Cardiac fibroblast (primary cell): ENCODE measurements at regions not wholly inside any gene's neighbourhood (a gene's known extent, or its start where the extent isn't known, plus 50 kb on each side); places are given as distances from the start of the nearest gene placed in this dataset.
A peak's percentile ranks its signal among the peaks of the same experiment; 100 is the strongest.

Source experiments
- DNase-seq, 2 donors: peaks; one replicate each; pipeline versions ENCODE4 v3.0.0 to v3.0.0-alpha.2; 2010; ENCODE audit warnings: low read depth in 2 of 2
- H3K4me3 ChIP-seq, 2 donors: replicated peaks in 1 of 2; 1 replicate in 1 of 2; 2 replicates in 1 of 2; pipeline ENCODE4 v1.5.1; 2011; ENCODE audit warnings: low read depth in 2 of 2, low read length in 2 of 2, mild to moderate bottlenecking in 2 of 2, moderate library complexity in 1 of 2
- CTCF ChIP-seq: IDR thresholded peaks from one replicate; pipeline ENCODE4 v1.5.1; 2011; ENCODE audit warnings: low read depth, mild to moderate bottlenecking, low read length, inconsistent platforms

DNA sequence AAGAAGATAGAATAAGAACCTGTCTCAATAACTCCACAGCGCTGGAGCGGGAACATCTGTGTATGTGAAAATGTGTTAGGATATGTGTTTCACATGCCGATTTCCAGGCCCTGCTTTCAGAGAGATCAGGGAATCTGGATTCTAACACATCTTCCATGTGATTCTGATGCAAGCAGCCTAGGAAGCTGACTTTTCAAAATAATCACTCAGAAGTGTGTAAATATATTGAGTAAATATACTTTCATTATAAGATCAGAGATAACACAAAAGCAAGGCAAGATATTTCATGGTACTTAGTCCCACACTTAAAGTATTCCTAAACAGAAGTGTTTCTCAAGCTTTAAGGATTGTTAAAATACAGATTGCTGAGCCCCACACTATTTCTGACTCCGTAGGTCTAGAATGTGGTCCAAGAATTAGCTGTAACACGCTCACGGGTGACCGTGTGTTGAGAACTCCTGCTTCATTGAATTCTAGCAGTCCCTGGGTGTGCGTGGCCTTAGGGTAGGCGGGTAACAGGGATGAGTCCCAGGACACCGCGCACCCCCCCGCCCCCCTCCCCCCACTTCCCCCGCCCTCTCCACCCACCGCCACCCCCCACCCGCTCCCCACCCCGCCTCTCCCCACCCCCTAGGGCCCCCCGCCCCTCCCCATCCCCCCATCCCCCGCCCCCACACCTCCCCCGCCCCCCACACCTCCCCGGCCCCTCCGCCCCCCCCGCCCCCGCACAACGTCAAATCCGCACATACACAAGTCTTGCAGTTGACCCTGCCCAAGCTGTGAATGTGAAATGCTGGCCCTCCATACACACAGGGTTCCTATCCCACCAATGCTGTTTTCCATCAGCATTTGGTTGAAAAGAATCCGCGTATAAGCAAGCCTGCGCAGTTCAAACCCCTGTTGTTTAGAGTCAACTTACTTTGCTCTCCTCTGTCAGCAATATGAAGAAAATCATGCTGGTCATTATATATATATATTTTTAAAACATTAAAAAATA is 94.2 kb upstream of the SLC39A10 start:
- peak in 1 of 2 donors; percentile 20 for DNase-seq
- no peak overlapping the region for H3K4me3 ChIP-seq
- no peak for TF ChIP-seq CTCF

- no peak for TF ChIP-seq CTCF
- DNase-seq = peak; percentile 88 to 97
- no peak overlapping the region for H3K4me3 ChIP-seq
These were observed 95.7 kb upstream of the SLC39A10 start for GRCh38 chr2:195561116-195561921.

GRCh38 chr2:195560209-195560895 is 96.7 kb upstream of the SLC39A10 start:
- DNase-seq = peak; percentile 36 to 49
- H3K4me3 ChIP-seq = no peak overlapping the region
- TF ChIP-seq CTCF = no peak

DNA sequence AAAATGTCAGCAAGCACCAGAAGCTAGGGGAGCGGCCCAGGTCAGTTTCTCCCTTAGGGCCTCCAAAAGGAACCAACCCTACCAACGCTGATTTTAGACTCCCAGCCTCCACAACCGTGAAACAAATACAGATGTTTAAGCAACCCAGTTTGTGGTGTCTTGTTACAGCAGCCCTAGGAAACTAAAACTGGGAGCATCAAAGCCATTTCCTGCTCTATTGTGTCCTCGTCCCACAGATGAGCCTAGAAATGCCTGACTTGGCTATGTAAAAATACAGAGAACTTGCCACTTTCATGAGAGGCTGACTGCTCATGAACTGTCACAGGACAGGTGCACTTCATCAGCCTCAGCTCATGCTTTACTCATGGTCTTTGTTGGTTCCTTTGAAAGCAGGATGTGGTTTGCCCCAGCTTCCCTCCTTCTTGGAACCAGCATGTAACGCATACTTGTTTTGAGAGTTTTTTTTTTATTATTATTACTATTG is 97.6 kb upstream of the SLC39A10 start:
- DNase-seq = peak; percentile 93 to 99
- no peak overlapping the region for H3K4me3 ChIP-seq
- no peak for TF ChIP-seq CTCF

- TF ChIP-seq CTCF = no peak
- no peak for DNase-seq
These were observed 101.1 kb upstream of the SLC39A10 start for GRCh38 chr2:195555971-195556370.

GRCh38 chr2:195552581-195552980 is 104.4 kb upstream of the SLC39A10 start:
- no peak for TF ChIP-seq CTCF
- no peak for DNase-seq
- no peak overlapping the region for H3K4me3 ChIP-seq

More at GRCh38 chr2:195555971-195556370, 101.1 kb upstream of the SLC39A10 start:
- no peak overlapping the region for H3K4me3 ChIP-seq
